MM.1S (cell line): ENCODE measurements at regions not wholly inside any gene's neighbourhood (a gene's known extent, or its start where the extent isn't known, plus 50 kb on each side); places are given as distances from the start of the nearest gene placed in this dataset.

Experiments
- DNase-seq: peaks from one replicate; pipeline ENCODE4 v3.0.0-alpha.2; 2015
- H2AFZ ChIP-seq: fragments of 300-600 bp; sonication (generic); 2 replicates; pipeline ENCODE4 v1.6.0; 2016; ENCODE audit warnings: antibody characterized with exemption, low read length
- H3F3A ChIP-seq: fragments of 300-600 bp; sonication (generic); 2 replicates; pipeline ENCODE4 v1.6.1; 2016; ENCODE audit warnings: mild to moderate bottlenecking, antibody characterized with exemption, low read length, moderate library complexity, mixed read lengths; ENCODE audit not compliant: insufficient read depth
- H3K27ac ChIP-seq: fragments of 300-600 bp; sonication (generic); 2 replicates; pipeline ENCODE4 v1.5.1; 2016; ENCODE audit warnings: mild to moderate bottlenecking, low read length
- H3K27me3 ChIP-seq: fragments of 300-600 bp; sonication (generic); replicated peaks from 2 replicates; pipeline ENCODE4 v1.6.0; 2016; ENCODE audit warnings: low read length; ENCODE audit not compliant: insufficient read depth
- H3K36me3 ChIP-seq: fragments of 300-600 bp; sonication (generic); replicated peaks from 2 replicates; pipeline ENCODE4 v1.6.1; 2016; ENCODE audit warnings: mild to moderate bottlenecking, low read length, mixed read lengths; ENCODE audit not compliant: insufficient read depth
- H3K4me1 ChIP-seq: fragments of 300-600 bp; sonication (generic); 2 replicates; pipeline ENCODE4 v1.6.1; 2016; ENCODE audit warnings: low read length, mixed read lengths
- H3K4me2 ChIP-seq: fragments of 300-600 bp; sonication (generic); 2 replicates; pipeline ENCODE4 v1.6.0; 2016; ENCODE audit warnings: low read depth, low read length
- H3K4me3 ChIP-seq: fragments of 300-600 bp; sonication (generic); 2 replicates; pipeline ENCODE4 v1.5.1; 2016; ENCODE audit warnings: low read length, mixed read lengths
- H3K79me2 ChIP-seq: fragments of 300-600 bp; sonication (generic); 2 replicates; pipeline ENCODE4 v1.6.1; 2016; ENCODE audit warnings: mixed run types, low read length, mixed read lengths
- H3K9ac ChIP-seq: fragments of 300-600 bp; sonication (generic); 2 replicates; pipeline ENCODE4 v1.6.1; 2016; ENCODE audit warnings: low read length, mixed read lengths
- H3K9me2 ChIP-seq: fragments of 300-600 bp; sonication (generic); replicated peaks from 2 replicates; pipeline ENCODE4 v1.6.1; 2016; ENCODE audit warnings: mild to moderate bottlenecking, low read length, mixed read lengths; ENCODE audit not compliant: insufficient read depth
- H3K9me3 ChIP-seq: fragments of 300-600 bp; sonication (generic); replicated peaks from 2 replicates; pipeline ENCODE4 v1.6.1; 2016; ENCODE audit warnings: mild to moderate bottlenecking, low read length, mixed read lengths; ENCODE audit not compliant: insufficient read depth
- H4K20me1 ChIP-seq: fragments of 300-600 bp; sonication (generic); 2 replicates; pipeline ENCODE4 v1.6.1; 2016; ENCODE audit warnings: mild to moderate bottlenecking, low read length, moderate library complexity, mixed read lengths; ENCODE audit not compliant: insufficient read depth
- EZH2 ChIP-seq: fragments of 300-600 bp; sonication (generic); optimal IDR thresholded peaks from 2 replicates; pipeline ENCODE3; 2017; ENCODE audit warnings: low read depth, mild to moderate bottlenecking, antibody characterized with exemption, low read length, mixed read lengths
- EZH2phosphoT487 ChIP-seq: fragments of 300-600 bp; sonication (generic); IDR thresholded peaks from 2 replicates; pipeline ENCODE4 v1.6.1; 2018; ENCODE audit warnings: antibody characterized with exemption, low read length
- TF ChIP-seq, protein P1 (sequence below): fragments of 300-600 bp; sonication (generic); IDR thresholded peaks from 2 replicates; pipeline ENCODE4 v1.5.1; 2016; ENCODE audit warnings: antibody characterized with exemption, low read length, mixed read lengths

DNA sequence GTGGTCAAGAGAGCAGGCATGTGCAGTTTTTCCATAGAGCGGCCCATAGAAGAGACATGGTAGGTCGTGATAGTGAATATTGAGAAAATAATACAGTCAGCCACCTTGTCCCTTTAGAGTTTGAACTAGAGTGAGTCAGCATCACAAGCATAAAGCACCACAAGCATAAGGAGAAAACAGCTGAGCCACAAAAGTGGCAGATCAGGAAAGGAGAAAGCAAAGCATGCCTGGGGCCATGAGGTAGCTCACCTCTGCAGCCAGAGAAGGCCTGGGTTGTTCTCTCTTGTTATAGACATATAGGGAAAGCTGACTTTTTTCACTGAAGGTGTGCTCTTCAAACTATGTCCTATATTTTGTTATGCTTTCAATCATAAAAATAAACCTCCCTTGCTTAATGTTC, 879.0 kb downstream of the DSC3 start:
- Histone ChIP-seq H3K27me3 (no peaks in the 10 kb centered on the region), H3K9ac (no peak overlapping the region), H3K9me2 (no peaks in the 10 kb centered on the region), H3K27ac (no peak overlapping the region), H3F3A (no peaks in the 10 kb centered on the region), H2AFZ (no peak overlapping the region), H3K4me3 (no peak overlapping the region), H3K36me3 (no peaks in the 10 kb centered on the region), H3K79me2 (no peaks in the 10 kb centered on the region), H3K9me3 (no peaks in the 10 kb centered on the region), H4K20me1 (no peaks in the 10 kb centered on the region; the same call in 1 of the 2 replicates), H3K4me2 (no peak overlapping the region), H3K4me1 (no peaks in the 10 kb centered on the region)
- TF ChIP-seq, protein P1, sequence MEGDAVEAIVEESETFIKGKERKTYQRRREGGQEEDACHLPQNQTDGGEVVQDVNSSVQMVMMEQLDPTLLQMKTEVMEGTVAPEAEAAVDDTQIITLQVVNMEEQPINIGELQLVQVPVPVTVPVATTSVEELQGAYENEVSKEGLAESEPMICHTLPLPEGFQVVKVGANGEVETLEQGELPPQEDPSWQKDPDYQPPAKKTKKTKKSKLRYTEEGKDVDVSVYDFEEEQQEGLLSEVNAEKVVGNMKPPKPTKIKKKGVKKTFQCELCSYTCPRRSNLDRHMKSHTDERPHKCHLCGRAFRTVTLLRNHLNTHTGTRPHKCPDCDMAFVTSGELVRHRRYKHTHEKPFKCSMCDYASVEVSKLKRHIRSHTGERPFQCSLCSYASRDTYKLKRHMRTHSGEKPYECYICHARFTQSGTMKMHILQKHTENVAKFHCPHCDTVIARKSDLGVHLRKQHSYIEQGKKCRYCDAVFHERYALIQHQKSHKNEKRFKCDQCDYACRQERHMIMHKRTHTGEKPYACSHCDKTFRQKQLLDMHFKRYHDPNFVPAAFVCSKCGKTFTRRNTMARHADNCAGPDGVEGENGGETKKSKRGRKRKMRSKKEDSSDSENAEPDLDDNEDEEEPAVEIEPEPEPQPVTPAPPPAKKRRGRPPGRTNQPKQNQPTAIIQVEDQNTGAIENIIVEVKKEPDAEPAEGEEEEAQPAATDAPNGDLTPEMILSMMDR: no peak
- no peak for TF ChIP-seq EZH2
- no peak for TF ChIP-seq EZH2phosphoT487
- no peak for DNase-seq

DNA sequence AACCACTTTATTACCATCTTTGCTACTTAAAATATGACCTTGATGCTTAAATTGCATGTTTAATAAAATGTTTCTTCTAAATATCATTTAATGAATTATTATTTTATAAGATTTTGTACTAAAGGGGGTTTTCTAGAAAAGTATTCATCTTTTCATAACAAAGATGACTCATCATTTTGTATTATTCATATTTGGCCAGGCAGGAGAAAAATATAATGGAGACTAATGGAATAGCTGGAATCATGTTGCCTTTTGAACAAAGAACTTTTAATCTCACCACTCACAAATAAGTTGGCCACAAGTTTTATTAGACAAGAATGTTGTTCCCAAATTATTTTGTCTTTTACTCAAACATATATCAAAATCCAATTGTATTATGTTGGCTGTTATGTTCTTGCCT, 882.4 kb downstream of the DSC3 start:
- no peak overlapping the region for H2AFZ ChIP-seq
- H3K4me2 ChIP-seq: no peak overlapping the region

DNA sequence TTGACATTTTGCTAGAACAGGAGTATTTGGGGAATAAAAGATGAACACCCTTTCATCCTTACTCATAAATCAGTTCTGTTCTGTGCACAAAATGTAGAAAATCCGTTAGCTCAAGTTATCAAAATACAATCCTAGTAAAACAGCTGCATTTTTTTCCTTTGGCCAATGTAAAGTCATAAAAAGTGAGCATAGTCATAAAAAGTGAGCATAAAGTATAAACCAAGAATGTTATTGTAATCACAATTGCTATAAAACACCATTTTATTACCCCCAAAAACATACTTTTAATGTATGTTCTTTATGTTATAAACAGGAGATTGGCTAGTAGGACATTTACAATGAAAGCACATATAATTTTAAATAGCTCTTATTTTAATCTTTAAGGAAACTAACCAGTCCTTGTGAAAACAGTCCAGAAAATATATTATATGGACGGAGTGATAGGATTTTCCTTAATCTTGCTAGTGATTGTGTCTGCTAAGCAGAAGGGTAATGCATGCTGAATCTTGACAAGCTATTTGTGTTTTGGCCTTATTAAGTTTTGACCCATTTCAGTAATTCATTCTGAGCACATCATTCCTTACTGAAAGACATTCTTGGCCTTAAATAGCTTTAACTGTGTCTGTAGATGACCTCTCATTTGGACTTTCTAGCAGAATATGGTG, 891.8 kb downstream of the DSC3 start:
- H3K4me3 ChIP-seq: no peak overlapping the region
- DNase-seq: no peak
- TF ChIP-seq EZH2phosphoT487 (no peak), EZH2 (no peak)
- TF ChIP-seq, protein P1: no peak
- no peaks in the 10 kb centered on the region for H3F3A ChIP-seq
- H3K4me1 ChIP-seq: no peaks in the 10 kb centered on the region
- no peak overlapping the region for H2AFZ ChIP-seq
- no peaks in the 10 kb centered on the region for H3K79me2 ChIP-seq
- no peaks in the 10 kb centered on the region for H3K27me3 ChIP-seq
- H3K9me2 ChIP-seq: no peaks in the 10 kb centered on the region
- no peak overlapping the region for H3K4me2 ChIP-seq
- no peaks in the 10 kb centered on the region for H3K9me3 ChIP-seq
- H3K36me3 ChIP-seq: no peaks in the 10 kb centered on the region
- no peaks in the 10 kb centered on the region for H4K20me1 ChIP-seq
- no peak overlapping the region for H3K27ac ChIP-seq
- no peak overlapping the region for H3K9ac ChIP-seq

More for the DNA sequence above, 882.4 kb downstream of the DSC3 start:
- Histone ChIP-seq H3K27me3 (no peaks in the 10 kb centered on the region), H3F3A (no peaks in the 10 kb centered on the region), H3K4me3 (no peak overlapping the region), H3K27ac (no peak overlapping the region), H3K79me2 (no peaks in the 10 kb centered on the region), H3K9ac (no peak overlapping the region), H4K20me1 (no peaks in the 10 kb centered on the region; the same call in 1 of the 2 replicates), H3K4me1 (no peaks in the 10 kb centered on the region), H3K9me2 (no peaks in the 10 kb centered on the region), H3K36me3 (no peaks in the 10 kb centered on the region), H3K9me3 (no peaks in the 10 kb centered on the region)
- DNase-seq: no peak
- TF ChIP-seq, protein P1: no peak
- TF ChIP-seq EZH2phosphoT487: no peak
- no peak for TF ChIP-seq EZH2
